Colonic mucosa (tissue), 4 donors: ENCODE measurements at regions not wholly inside any gene's neighbourhood (a gene's known extent, or its start where the extent isn't known, plus 50 kb on each side); places are given as distances from the start of the nearest gene placed in this dataset.

Experiments used
- DNase-seq: peaks from one replicate; pipeline ENCODE4 v3.0.0-alpha.2; 2020
- H3K27ac ChIP-seq: fragments of 200-600 bp; one replicate; pipeline ENCODE4 v1.8.0; 2021
- H3K27me3 ChIP-seq: fragments of 200-600 bp; one replicate; pipeline ENCODE4 v1.8.0; 2021
- H3K36me3 ChIP-seq: fragments of 200-600 bp; one replicate; pipeline ENCODE4 v1.8.0; 2021
- H3K4me1 ChIP-seq: fragments of 200-600 bp; one replicate; pipeline ENCODE4 v1.8.0; 2021; ENCODE audit warnings: mild to moderate bottlenecking
- H3K4me3 ChIP-seq: fragments of 200-600 bp; one replicate; pipeline ENCODE4 v1.8.0; 2021
- H3K9ac ChIP-seq, 2 donors: one replicate each; pipeline ENCODE4 v1.7.0; 2013; ENCODE audit warnings: control low read depth in 2 of 2, low read depth in 2 of 2, low read length in 2 of 2
- H3K9me3 ChIP-seq: fragments of 200-600 bp; one replicate; pipeline ENCODE4 v1.8.0; 2021
- CTCF ChIP-seq: fragments of 200-600 bp; IDR thresholded peaks from one replicate; pipeline ENCODE4 v1.8.0; 2022; ENCODE audit warnings: antibody characterized with exemption, mild to moderate bottlenecking
- intact Hi-C: fragments of 100-400 bp; cut with DNase I; formaldehyde crosslinking; loops from one replicate; pipeline ENCODE4 v1.14.1; 2022
- donor health status: healthy.
- donor health status: DM: no; HTN: no; CAD: no.
- donor health status: DM: no; HTN: no; CAD: no.

GRCh38 chr18:67109535-67109934 lies 407.0 kb downstream of the DSEL start:
- Histone ChIP-seq H3K9me3 (no peaks in the 10 kb centered on the region), H3K4me1 (no peaks in the 10 kb centered on the region), H3K9ac (no peak overlapping the region), H3K27ac (no peak overlapping the region), H3K27me3 (no peaks in the 10 kb centered on the region), H3K36me3 (no peaks in the 10 kb centered on the region), H3K4me3 (no peak overlapping the region)
- DNase-seq: no peak
- intact Hi-C loops: no loop called here
- TF ChIP-seq CTCF: no peak

- no peaks in the 10 kb centered on the region for H3K27me3 ChIP-seq
- H3K4me3 ChIP-seq: no peak overlapping the region
- TF ChIP-seq CTCF: no peak
- intact Hi-C loops: no loop called here
- H3K9ac ChIP-seq: no peak overlapping the region
- H3K4me1 ChIP-seq: no peaks in the 10 kb centered on the region
- H3K36me3 ChIP-seq: no peaks in the 10 kb centered on the region
- no peaks in the 10 kb centered on the region for H3K9me3 ChIP-seq
- DNase-seq: no peak
- no peak overlapping the region for H3K27ac ChIP-seq
These were observed 407.6 kb downstream of the DSEL start for GRCh38 chr18:67108894-67109293.

- intact Hi-C loops: loop anchor here (5.0 kb wide), 1 partner anchor 98 kb away; no protein-coding TSS in a partner anchor
These were observed 411.7 kb downstream of the DSEL start for GRCh38 chr18:67104700-67105284.

GRCh38 chr18:67094123-67094522 lies 422.4 kb downstream of the DSEL start:
- H3K4me1 ChIP-seq: no peaks in the 10 kb centered on the region
- H3K9ac ChIP-seq: no peak overlapping the region

More at GRCh38 chr18:67104700-67105284, 411.7 kb downstream of the DSEL start:
- Histone ChIP-seq H3K4me1 (no peaks in the 10 kb centered on the region), H3K36me3 (no peaks in the 10 kb centered on the region), H3K27ac (no peak overlapping the region), H3K9ac (no peak overlapping the region), H3K27me3 (no peaks in the 10 kb centered on the region), H3K9me3 (no peaks in the 10 kb centered on the region), H3K4me3 (no peak overlapping the region)
- DNase-seq: peak; percentile 43
- peak; percentile 47 for TF ChIP-seq CTCF

GRCh38 chr18:67092141-67092540 lies 424.4 kb downstream of the DSEL start:
- no peaks in the 10 kb centered on the region for H3K36me3 ChIP-seq
- no peaks in the 10 kb centered on the region for H3K27me3 ChIP-seq
- intact Hi-C loops: no loop called here
- H3K9ac ChIP-seq: no peak overlapping the region
- no peak overlapping the region for H3K27ac ChIP-seq
- H3K9me3 ChIP-seq: no peaks in the 10 kb centered on the region
- no peaks in the 10 kb centered on the region for H3K4me1 ChIP-seq
- no peak for TF ChIP-seq CTCF
- no peak for DNase-seq
- no peak overlapping the region for H3K4me3 ChIP-seq

More at GRCh38 chr18:67094123-67094522, 422.4 kb downstream of the DSEL start:
- no peak for TF ChIP-seq CTCF
- Histone ChIP-seq H3K9me3 (no peaks in the 10 kb centered on the region), H3K27me3 (no peaks in the 10 kb centered on the region), H3K4me3 (no peak overlapping the region), H3K36me3 (no peaks in the 10 kb centered on the region), H3K27ac (no peak overlapping the region)
- no peak for DNase-seq
- intact Hi-C loops: no loop called here
